HEK293 (cell line): ENCODE measurements at regions not wholly inside any gene's neighbourhood (a gene's known extent, or its start where the extent isn't known, plus 50 kb on each side); places are given as distances from the start of the nearest gene placed in this dataset.
"Not testable (repeated sequence)": the region's sequence is repeated elsewhere in the genome, so short reads cannot be mapped to it uniquely, and the experiment has no call there.

Experiments
- CTCF ChIA-PET: fragments of 350-600 bp; formaldehyde crosslinking; extraction: SDS; loops from one replicate; lab custom pipeline; 2021; ENCODE audit warnings: antibody characterized with exemption; lab: Yijun Ruan, JAX
- POLR2A ChIA-PET: fragments of 300-600 bp; formaldehyde crosslinking; extraction: SDS; loops from one replicate; lab custom pipeline; 2020; ENCODE audit warnings: antibody characterized with exemption, inconsistent platforms; lab: Yijun Ruan, JAX
- H3K27ac ChIP-seq: fragments of 200-500 bp; sonication (Bioruptor generic); 2 replicates; pipeline ENCODE4 v1.5.1; 2014; ENCODE audit warnings: low read depth, low read length, control low read depth, inconsistent platforms; ENCODE audit errors: extremely low read depth
- H3K36me3 ChIP-seq, 2 experiments: fragments of 200-500 bp in 1 of 2; sonication (Bioruptor generic) in 1 of 2; 1 replicate in 1 of 2; 2 replicates in 1 of 2; pipeline ENCODE4 v1.5.1; 2014 to 2017; ENCODE audit warnings: inconsistent platforms in 2 of 2, low read length in 2 of 2; ENCODE audit not compliant: control insufficient read depth in 2 of 2, insufficient read depth in 1 of 2
- H3K4me1 ChIP-seq: fragments of 200-500 bp; sonication (Bioruptor generic); 2 replicates; pipeline ENCODE4 v1.5.1; 2014; ENCODE audit warnings: mild to moderate bottlenecking, low read length, inconsistent platforms; ENCODE audit not compliant: control insufficient read depth, insufficient read depth
- H3K4me3 ChIP-seq: 2 replicates; pipeline ENCODE4 v1.5.1; 2011; ENCODE audit warnings: low read depth, mild to moderate bottlenecking, control low read depth, low read length, moderate library complexity
- H3K9me3 ChIP-seq: fragments of 200-500 bp; sonication (Bioruptor generic); 2 replicates; pipeline ENCODE4 v1.5.1; 2014; ENCODE audit warnings: low read depth, low read length, inconsistent platforms; ENCODE audit not compliant: control insufficient read depth, insufficient read depth
- GFI1B ChIP-seq: fragments of 450-650 bp; formaldehyde crosslinking; IDR thresholded peaks from 2 replicates; pipeline ENCODE4 v1.5.1; 2016; ENCODE audit warnings: missing biosample characterization, missing genetic modification characterization
- HIC1 ChIP-seq: fragments of 450-650 bp; formaldehyde crosslinking; IDR thresholded peaks from 2 replicates; pipeline ENCODE4 v1.5.1; 2016; ENCODE audit warnings: missing biosample characterization, missing genetic modification characterization
- IKZF3 ChIP-seq: fragments of 450-650 bp; IDR thresholded peaks from 2 replicates; pipeline ENCODE4 v1.5.0; 2018; ENCODE audit warnings: missing biosample characterization, mild to moderate bottlenecking, missing genetic modification characterization, moderate library complexity
- PRDM6 ChIP-seq: fragments of 450-650 bp; formaldehyde crosslinking; IDR thresholded peaks from 2 replicates; pipeline ENCODE4 v1.5.1; 2017; ENCODE audit warnings: missing biosample characterization, missing genetic modification characterization
- REST ChIP-seq: fragments of 450-650 bp; formaldehyde crosslinking; IDR thresholded peaks from 2 replicates; pipeline ENCODE4 v1.5.1; 2016; ENCODE audit warnings: missing biosample characterization, missing genetic modification characterization
- YY1 ChIP-seq: fragments of 450-650 bp; formaldehyde crosslinking; IDR thresholded peaks from 2 replicates; pipeline ENCODE4 v1.5.1; 2018; ENCODE audit warnings: missing biosample characterization, missing genetic modification characterization
- ZBTB1 ChIP-seq: fragments of 450-650 bp; formaldehyde crosslinking; IDR thresholded peaks from 2 replicates; pipeline ENCODE4 v1.5.1; 2016; ENCODE audit warnings: missing biosample characterization, missing genetic modification characterization
- ZBTB8A ChIP-seq: fragments of 450-650 bp; formaldehyde crosslinking; IDR thresholded peaks from 2 replicates; pipeline ENCODE4 v1.5.1; 2016; ENCODE audit warnings: missing biosample characterization, missing genetic modification characterization
- ZFHX2 ChIP-seq: fragments of 450-650 bp; formaldehyde crosslinking; conservative IDR thresholded peaks from 2 replicates; pipeline ENCODE4 v1.5.1; 2016; ENCODE audit warnings: missing biosample characterization, missing genetic modification characterization
- ZNF114 ChIP-seq: fragments of 450-650 bp; formaldehyde crosslinking; IDR thresholded peaks from 2 replicates; pipeline ENCODE4 v1.5.0; 2017; ENCODE audit warnings: missing biosample characterization, missing genetic modification characterization
- ZNF155 ChIP-seq: fragments of 450-650 bp; formaldehyde crosslinking; IDR thresholded peaks from 2 replicates; pipeline ENCODE4 v1.5.1; 2016; ENCODE audit warnings: missing biosample characterization, missing genetic modification characterization
- ZNF223 ChIP-seq: fragments of 450-650 bp; formaldehyde crosslinking; IDR thresholded peaks from 2 replicates; pipeline ENCODE4 v1.5.1; 2016; ENCODE audit warnings: missing biosample characterization, missing genetic modification characterization
- ZNF248 ChIP-seq: fragments of 450-650 bp; formaldehyde crosslinking; IDR thresholded peaks from 2 replicates; pipeline ENCODE4 v1.5.1; 2017; ENCODE audit warnings: missing biosample characterization, missing genetic modification characterization
- ZNF292 ChIP-seq: fragments of 450-650 bp; formaldehyde crosslinking; IDR thresholded peaks from 2 replicates; pipeline ENCODE4 v1.5.1; 2016; ENCODE audit warnings: low read depth, missing biosample characterization, missing genetic modification characterization, borderline replicate concordance
- ZNF398 ChIP-seq: fragments of 450-650 bp; formaldehyde crosslinking; IDR thresholded peaks from 2 replicates; pipeline ENCODE4 v1.5.1; 2017; ENCODE audit warnings: missing biosample characterization, missing genetic modification characterization
- ZNF404 ChIP-seq: fragments of 450-650 bp; formaldehyde crosslinking; IDR thresholded peaks from 2 replicates; pipeline ENCODE4 v1.5.1; 2017; ENCODE audit warnings: missing biosample characterization, missing genetic modification characterization
- ZNF426 ChIP-seq: fragments of 450-650 bp; formaldehyde crosslinking; IDR thresholded peaks from 2 replicates; pipeline ENCODE4 v1.5.1; 2017; ENCODE audit warnings: missing biosample characterization, missing genetic modification characterization, mild to moderate bottlenecking, inconsistent platforms, moderate library complexity
- ZNF510 ChIP-seq: fragments of 450-650 bp; formaldehyde crosslinking; IDR thresholded peaks from 2 replicates; pipeline ENCODE4 v1.5.1; 2018; ENCODE audit warnings: mild to moderate bottlenecking, missing genetic modification characterization, missing biosample characterization; ENCODE audit not compliant: insufficient replicate concordance
- ZNF621 ChIP-seq: fragments of 450-650 bp; formaldehyde crosslinking; IDR thresholded peaks from 2 replicates; pipeline ENCODE4 v1.5.1; 2017; ENCODE audit warnings: missing biosample characterization, missing genetic modification characterization
- ZNF660 ChIP-seq: fragments of 450-650 bp; IDR thresholded peaks from 2 replicates; pipeline ENCODE4 v1.5.1; 2018; ENCODE audit warnings: missing biosample characterization, mild to moderate bottlenecking, missing genetic modification characterization
- ZNF664 ChIP-seq: fragments of 450-650 bp; formaldehyde crosslinking; IDR thresholded peaks from 2 replicates; pipeline ENCODE4 v1.5.1; 2016; ENCODE audit warnings: missing biosample characterization, missing genetic modification characterization
- ZSCAN16 ChIP-seq: fragments of 450-650 bp; formaldehyde crosslinking; IDR thresholded peaks from 2 replicates; pipeline ENCODE4 v1.5.1; 2016; ENCODE audit warnings: missing biosample characterization, missing genetic modification characterization
- ZSCAN30 ChIP-seq: fragments of 450-650 bp; IDR thresholded peaks from 2 replicates; pipeline ENCODE4 v1.5.1; 2018; ENCODE audit warnings: missing biosample characterization, mild to moderate bottlenecking, missing genetic modification characterization, moderate library complexity
- ZSCAN4 ChIP-seq: fragments of 450-650 bp; formaldehyde crosslinking; IDR thresholded peaks from 2 replicates; pipeline ENCODE4 v1.5.1; 2017; ENCODE audit warnings: missing biosample characterization, missing genetic modification characterization

- no peak for TF ChIP-seq ZNF114 (tag by site-specific recombination)
- TF ChIP-seq ZNF426 (tag by site-specific recombination) = no peak
- TF ChIP-seq ZNF660 (tag by site-specific recombination) = no peak
- TF ChIP-seq ZNF621 = no peak
- no peak for TF ChIP-seq ZNF664
- no peak for TF ChIP-seq YY1 (tag by site-specific recombination)
- no peak for TF ChIP-seq ZNF292 (tag by site-specific recombination)
- TF ChIP-seq ZBTB8A = no peak
- no peak for TF ChIP-seq GFI1B (tag by site-specific recombination)
- TF ChIP-seq PRDM6 (tag by site-specific recombination) = no peak
- no peak for TF ChIP-seq ZNF155 (tag by site-specific recombination)
- ChIA-PET CTCF (interaction anchor here (0.6 kb wide), 1 partner anchor 270 kb away, joined by 3 read pairs; no protein-coding TSS in a partner anchor), POLR2A (no interaction called here)
- no peak overlapping the region for H3K4me3 ChIP-seq
- H3K36me3 ChIP-seq = no peaks in the 10 kb centered on the region
- no peaks in the 10 kb centered on the region for H3K9me3 ChIP-seq
- H3K27ac ChIP-seq = no peak overlapping the region
- H3K4me1 ChIP-seq = no peaks in the 10 kb centered on the region
Measured at GRCh38 chr14:88975926-88976325, 151.5 kb downstream of the TTC8 start.

GRCh38 chr14:88980907-88981306 lies 156.5 kb downstream of the TTC8 start:
- POLR2A ChIA-PET, H3K36me3 ChIP-seq, H3K4me3 ChIP-seq, CTCF ChIA-PET, H3K27ac ChIP-seq, H3K9me3 ChIP-seq, H3K4me1 ChIP-seq: not testable (repeated sequence)

- ChIA-PET POLR2A (no interaction called here), CTCF (no interaction called here)
- Histone ChIP-seq H3K4me3 (no peak overlapping the region), H3K36me3 (no peaks in the 10 kb centered on the region), H3K4me1 (no peaks in the 10 kb centered on the region), H3K9me3 (no peaks in the 10 kb centered on the region), H3K27ac (no peak overlapping the region)
- TF ChIP-seq ZNF398 = no peak
- no peak for TF ChIP-seq ZFHX2 (tag by site-specific recombination)
- TF ChIP-seq ZSCAN30 = no peak
- no peak for TF ChIP-seq ZNF510 (tag by site-specific recombination)
- no peak for TF ChIP-seq IKZF3 (tag by site-specific recombination)
- no peak for TF ChIP-seq ZNF223 (tag by site-specific recombination)
- TF ChIP-seq ZNF404 (tag by site-specific recombination) = no peak
- TF ChIP-seq ZSCAN16 (tag by site-specific recombination) = no peak
- TF ChIP-seq ZNF248 (tag by site-specific recombination) = no peak
- no peak for TF ChIP-seq ZSCAN4
- no peak for TF ChIP-seq ZBTB1 (tag by site-specific recombination)
- TF ChIP-seq REST (tag by site-specific recombination) = no peak
- no peak for TF ChIP-seq HIC1
Measured at GRCh38 chr14:88981948-88982347, 157.5 kb downstream of the TTC8 start.
